T1000 (cell line): ENCODE measurements at regions not wholly inside any gene's neighbourhood (a gene's known extent, or its start where the extent isn't known, plus 50 kb on each side); places are given as distances from the start of the nearest gene placed in this dataset.

Experiments
- DNase-seq: peaks from one replicate; lab custom pipeline; 2025; ENCODE audit warnings: mixed read lengths; lab: John Stamatoyannopoulos, UW

DNA sequence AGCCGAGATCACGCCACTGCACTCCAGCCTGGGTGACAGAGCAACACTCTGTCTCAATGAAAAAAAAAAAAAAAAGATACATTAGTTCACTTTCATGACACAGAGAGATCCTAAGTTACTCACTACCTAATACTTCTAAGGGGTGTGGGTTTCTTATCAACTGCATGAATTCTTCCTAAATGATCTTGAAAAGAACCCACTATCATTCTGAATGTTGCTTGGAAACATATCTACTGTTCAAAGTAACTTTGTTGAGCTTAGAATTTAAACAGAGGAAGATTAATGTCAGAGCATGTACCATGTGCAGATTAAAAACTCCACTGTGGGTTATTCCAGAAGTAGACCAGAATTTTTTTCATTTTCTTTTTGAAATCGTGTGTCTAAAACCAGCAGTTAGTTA lies 241.5 kb downstream of the LTN1 start:
- DNase-seq: no peak

DNA sequence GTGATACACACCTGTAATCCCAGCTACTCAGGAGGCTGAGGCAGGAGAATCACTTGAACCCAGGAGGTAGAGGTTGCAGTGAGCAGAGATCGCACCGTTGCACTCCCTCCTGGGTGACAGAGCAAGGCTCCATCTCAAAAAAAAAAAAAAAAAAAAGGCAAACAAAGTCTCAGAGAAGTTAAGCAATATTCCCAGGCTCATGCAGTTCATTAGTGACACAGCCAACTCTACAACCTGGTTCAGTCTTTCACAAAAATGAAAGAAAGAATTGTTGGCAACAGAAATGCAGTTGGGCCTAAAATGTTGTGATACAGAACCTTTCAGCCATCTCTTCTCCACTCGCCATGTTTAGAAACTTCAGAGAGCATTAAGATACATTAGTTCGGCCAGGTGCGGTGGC lies 242.1 kb downstream of the LTN1 start:
- DNase-seq: no peak

DNA sequence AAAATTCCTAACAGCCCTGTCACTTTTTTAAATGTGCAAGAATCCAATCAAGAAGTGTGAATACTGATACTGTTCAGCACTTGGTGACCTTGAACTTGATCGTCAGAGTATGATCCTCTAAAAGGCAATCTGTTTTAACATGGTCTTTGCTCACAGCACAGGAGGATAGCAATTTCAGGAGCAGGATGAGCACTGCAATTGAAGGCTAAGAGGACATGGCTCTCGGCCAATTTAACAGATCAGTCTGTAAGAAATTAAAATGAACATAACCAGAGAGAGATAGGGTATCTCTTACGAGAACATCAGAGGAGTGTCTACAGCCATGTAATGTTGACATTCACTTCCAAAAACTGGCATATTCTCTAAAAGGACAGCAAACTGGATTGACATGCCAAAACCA lies 243.1 kb downstream of the LTN1 start:
- DNase-seq: no peak

DNA sequence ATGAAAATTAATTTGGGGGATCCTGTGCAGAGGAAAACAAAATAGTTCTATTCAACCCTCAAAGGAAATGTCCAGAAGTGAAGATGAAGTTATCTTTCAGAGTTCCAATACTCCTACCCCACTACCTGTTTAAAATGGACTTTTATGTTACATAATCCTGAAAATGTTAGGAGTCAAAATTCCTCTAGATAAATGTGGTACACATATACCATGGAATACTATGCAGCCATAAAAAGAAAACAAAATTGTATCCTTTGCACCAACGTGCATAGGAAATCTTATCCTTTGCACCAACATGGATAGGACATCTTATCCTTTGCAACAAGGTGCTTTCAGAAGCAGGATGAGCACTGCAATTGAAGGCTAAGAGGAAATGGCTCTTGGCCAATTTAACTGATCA lies 245.2 kb downstream of the LTN1 start:
- DNase-seq: no peak

DNA sequence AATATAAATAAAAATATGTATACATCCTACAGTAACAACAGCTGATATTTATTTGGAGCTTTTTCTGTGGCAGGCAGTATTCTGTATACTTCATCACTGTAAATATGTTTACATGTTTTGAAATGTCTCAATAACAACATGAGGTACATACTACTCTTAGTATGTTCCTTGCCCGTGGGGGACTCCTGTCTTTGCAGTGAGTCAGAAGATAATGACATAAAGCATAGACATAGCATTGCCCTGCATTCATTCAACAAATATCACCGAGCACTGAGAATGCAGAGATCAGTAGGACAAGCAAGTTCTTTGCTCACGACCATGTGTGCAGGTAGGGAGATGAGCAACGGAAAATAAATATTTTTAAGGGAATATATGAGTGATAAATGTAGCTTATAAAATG lies 246.5 kb downstream of the LTN1 start:
- no peak for DNase-seq

DNA sequence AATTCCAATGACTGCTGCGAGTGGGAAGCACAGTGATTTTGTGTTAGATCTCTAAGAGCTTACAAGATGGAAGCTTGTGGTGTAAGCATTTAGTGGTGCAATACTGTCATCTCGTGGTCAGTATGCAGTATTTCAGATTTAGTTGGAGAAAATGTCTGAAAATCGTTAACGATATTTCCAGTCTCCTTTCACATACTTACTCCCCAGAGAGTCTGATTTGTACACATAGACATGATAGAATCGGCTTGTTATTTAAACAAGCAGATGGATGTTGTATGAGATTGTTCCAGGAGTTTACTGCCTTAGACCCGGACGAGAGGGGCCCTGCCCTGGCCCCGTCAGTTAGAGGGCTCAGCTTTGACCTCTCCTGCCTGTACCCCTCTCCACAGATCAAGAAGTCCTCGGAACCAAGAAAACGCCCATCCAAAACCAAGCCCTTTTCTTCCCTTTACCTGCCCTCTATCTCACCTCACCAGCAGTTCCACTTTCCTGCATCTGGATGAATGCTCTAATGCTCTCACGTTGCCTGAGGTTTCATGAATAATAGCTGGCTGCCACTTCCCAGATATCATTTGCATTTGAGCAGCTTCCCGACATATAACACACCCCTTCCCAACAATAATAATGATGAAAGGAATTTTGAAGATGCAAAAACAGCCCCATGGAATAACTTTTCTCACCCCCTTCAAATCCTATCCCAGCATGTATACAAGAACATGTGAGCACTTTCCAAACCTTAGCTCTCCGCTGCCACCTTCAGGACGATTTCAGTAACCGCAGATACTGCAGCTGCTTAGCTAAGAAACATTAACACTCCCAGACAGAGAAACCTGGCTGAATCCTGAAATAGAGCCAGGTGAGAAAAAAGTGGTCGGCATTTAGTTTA lies 247.3 kb downstream of the LTN1 start:
- peak; percentile 43 for DNase-seq

DNA sequence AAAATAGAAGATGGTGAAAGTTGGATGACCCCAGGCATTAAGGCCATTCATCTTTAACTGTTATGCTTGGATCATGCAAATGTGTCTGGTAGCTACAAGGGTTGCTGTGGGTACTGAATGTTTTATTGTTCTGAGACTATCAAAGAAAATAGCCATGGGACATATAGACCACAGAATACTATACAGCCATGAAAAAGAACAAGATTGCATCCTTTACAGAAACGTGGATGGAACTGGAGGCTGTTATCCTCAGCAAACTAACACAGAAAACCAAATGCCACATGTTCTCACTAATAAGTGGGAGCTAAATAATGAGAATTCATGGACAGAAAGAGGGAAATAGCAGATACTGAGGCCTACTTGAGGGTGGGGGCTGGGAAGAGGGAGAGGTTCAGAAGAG lies 249.0 kb downstream of the LTN1 start:
- no peak for DNase-seq

DNA sequence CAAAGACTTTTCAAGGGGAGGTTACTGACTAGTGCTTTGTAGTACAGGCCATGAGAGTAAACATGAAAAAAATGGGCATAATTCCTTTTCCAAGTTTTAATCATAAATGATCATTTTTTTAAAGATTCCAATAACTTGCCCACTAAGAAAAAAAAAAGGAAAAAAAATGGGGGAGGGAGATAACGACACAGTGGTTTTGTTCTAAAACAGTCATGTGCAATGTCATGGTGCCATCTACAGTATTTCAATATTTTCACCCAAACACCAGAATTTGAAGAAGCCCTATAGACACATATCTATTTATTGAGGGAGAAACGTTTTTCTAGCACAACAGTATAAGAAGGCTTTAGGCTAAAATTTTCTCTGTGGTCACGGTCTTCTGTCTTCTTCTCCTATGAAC lies 250.2 kb downstream of the LTN1 start:
- no peak for DNase-seq

DNA sequence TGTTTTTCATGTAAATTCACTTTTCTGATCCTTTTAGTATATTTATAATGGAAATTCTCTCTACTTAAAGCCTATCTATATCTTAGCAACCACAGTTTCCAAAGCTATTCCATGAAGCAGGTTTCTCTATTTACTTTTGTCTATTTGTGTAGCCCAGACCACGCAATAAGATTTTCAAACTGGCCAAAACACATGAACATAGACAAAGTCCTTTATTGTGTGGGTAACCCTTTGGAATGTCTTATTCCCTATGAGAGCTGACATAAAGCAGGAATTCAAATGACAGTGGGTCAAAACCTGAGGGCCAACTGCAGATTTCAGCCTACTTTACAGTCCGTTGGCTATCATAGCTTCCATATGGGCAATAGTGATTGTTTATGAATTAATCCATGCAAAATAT lies 252.6 kb downstream of the LTN1 start:
- DNase-seq: no peak

DNA sequence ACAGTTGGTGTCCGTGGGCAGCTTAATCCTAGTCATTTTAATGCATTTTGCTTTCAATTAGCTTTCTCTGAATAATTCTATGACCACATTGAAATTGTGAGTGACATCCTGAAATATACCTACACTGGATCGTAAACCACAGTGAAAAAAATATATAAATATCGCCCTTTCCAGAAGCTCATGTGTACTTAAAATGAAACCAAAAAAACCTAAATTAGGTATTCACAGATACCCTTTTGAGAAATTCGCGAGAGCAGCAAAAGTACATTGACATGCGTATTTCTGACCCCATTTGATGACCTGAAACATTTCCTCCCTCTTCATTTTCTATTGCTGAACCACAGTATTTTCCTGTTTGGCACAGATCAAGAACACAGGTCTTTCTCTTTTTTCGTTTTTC lies 253.8 kb downstream of the LTN1 start:
- no peak for DNase-seq

DNA sequence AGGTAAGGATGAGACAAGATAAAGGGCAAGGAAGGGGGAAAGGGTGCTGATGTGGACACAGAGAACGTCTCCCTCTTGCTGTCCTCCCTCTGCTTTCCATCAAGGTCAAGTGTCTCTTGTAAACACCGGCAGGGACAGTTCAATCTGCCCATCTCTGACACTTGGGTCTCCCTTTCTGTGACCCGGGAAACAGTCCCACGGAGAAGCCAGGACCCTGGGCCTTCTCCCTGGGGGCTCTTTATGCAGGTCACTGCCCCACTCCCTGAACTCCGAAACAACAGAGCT lies 254.3 kb downstream of the LTN1 start:
- no peak for DNase-seq

DNA sequence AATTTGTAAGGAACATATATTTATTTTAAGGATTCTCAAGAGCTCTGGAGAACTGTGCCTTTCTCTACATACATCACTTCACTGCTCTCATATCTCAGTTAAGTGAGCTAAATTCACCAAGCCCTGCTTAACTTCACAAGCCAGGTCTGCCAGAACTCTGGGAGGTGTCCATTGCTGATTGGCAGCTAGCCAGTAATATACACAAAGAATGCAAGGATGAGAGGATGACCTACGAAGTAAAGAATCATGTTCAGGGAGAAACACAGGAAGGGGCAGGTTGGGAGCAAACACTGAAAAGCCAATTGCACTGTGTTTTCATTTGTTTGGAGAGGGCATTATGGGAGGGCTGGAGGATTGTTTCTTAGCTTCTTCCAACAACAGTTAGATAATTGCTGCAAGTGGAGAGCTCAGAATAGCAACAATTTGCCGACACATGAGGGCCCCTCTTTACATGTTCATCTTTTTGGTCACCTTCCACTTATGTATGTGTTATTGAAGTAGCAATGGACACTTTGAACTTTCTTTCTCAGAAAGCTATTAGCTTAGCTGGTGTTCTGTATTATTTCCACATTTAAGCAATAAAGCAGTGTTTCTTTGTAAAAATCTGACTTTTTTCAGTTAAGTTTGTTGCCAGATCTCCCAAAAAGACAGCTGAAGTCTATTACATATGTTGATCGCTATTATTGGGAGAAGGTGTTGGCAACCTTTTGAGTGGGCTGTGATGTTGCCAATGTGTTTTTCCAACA lies 254.8 kb downstream of the LTN1 start:
- no peak for DNase-seq

DNA sequence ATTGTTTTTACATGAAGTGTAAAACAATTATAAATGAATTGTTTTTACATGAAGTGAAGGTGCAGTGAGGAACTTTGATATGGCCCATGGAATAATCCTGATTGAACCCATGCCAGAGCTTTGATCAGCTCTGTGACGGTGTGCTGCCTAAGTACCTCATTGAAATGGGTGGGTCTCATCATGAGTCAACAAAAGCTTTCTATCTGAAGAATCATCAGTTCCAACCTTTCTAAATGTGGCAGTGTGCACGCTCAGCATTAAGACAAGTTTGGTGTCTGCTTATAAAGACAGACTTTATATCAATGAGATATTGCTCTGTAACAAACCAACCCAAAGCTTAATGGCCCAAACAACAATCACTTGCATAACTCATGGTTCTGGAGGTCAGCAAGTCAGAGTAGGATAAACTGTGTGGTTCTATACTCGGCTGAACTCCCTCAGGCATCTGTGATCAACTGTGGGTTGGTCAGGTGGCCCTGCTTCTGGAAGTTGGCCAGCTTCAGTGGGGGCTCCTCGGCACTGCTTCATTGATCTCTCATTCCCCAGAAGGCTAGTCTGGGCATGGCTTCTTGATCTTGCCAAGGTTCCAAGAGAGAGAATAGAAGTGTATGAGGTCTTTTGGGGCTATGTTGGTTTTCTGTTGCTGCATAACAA lies 258.0 kb downstream of the LTN1 start:
- no peak for DNase-seq

DNA sequence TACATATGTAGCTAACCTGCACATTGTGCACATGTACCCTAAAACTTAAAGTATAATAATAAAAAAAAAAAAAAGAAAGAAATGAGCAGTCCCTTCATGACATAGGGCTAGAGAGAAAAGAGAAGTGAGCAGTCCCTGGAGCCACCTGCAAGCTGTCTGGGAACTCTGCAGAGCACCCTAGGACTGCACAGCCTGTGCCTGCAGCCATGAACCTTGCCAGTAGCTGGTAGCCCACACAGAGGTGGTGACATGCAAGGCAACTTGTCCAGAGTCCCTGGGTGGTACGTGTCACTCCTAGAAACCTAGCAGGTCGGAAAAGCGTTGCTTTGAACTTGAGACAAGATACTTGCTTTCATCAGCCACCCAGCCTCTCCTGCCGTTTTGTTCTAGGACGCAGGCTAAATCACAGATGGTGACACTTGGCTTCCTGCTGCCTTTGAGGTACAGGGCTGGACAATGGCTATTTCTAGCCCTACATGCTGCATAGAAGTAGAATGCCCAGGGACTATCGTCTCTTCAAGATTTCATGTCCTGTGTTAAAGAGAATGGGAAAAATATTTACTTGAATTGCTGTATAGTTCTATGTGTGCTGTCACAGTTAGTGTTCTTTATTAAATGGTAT lies 260.9 kb downstream of the LTN1 start:
- no peak for DNase-seq

DNA sequence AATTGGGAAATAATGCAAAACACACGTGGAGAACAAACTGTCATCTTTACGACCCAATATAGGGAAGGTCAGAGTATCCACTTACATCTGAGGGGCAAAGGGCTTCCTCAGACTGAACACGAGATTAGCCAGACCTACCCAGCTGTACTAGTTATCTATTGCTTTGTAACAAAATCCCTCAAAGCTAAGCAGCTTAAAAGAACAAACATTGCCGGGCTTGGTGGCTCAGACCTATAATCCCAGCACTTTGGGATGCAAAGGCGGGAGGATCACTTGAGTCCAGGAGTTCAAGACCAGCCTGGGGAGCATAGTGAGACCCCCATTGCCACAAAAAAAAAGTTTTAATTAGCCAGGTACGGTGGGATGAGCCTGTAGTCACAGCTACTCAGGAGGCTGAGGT lies 262.8 kb downstream of the LTN1 start:
- no peak for DNase-seq

DNA sequence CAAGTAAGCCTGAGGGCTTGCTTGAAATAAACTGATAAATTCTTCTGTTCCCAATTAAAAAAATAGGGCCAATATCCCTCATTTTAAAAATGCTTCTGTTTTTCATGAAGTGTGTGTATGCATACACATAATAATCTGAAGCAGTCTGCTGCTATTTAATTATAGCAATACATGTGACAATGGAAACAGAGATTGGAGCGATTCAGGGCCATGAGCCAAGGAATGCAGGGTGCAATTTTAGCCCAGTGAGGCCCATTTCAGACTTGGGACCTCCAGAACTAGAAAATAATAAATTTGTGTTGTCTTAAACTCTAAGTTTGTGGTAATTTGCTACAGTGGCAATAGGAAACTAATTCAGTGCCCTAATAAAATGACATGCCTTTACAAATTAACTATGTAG lies 264.9 kb downstream of the LTN1 start:
- DNase-seq: no peak

DNA sequence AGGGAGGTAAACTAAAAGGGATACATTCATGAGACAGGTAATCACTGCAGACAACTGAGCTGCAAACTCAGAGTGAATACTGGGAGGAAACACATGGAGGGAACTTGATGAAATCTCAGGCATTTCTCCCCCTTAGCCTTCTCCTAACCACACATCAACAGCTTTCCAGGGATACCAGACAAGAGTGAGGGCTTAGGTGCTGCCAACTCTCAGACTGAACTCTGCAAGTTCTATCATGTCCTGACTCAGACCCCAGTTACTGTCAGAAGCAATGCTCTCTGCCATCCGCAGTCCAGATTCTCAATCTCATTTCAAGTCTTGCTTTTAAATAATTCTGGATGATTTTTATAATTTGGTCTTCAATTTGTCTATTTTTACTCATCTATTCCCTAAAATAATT lies 267.3 kb downstream of the LTN1 start:
- DNase-seq: no peak

DNA sequence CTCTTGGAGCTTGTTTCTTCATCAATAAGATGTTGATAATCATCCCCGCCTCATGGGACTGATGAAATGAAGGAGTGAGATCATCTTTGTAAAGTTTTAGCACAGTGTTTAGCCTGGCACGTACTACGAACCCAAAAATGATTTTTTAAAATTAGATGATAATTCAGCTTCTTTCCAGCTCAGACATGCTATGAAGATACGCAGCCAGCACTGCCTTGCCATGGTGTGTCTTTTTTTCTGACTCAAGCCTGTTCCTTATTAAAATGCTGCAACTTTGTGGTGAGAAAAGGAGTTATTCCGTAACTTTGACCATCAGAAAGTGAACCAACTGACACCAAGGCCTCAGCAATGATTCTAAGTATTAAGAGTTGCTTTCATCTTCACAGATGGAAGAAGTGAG lies 269.0 kb downstream of the LTN1 start:
- DNase-seq: no peak

DNA sequence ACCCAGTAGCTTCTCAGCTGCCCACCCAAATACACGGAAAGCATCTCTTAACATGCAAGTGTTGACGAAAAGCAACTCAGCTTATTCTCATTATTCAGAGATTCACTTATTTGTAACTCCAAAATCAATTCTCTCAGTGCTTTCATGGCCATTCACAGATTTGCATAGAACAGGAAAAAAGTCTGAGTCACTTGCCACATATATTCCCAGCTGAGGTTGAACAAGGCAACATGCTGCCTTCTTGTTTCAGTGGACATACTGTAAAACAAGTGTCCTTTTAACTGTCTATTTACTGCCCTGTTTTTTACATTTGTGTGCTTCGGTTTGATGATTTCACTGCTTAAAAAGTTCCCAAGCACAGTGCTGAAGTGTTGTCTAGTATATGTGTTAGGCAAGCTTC lies 273.0 kb downstream of the LTN1 start:
- DNase-seq: no peak

DNA sequence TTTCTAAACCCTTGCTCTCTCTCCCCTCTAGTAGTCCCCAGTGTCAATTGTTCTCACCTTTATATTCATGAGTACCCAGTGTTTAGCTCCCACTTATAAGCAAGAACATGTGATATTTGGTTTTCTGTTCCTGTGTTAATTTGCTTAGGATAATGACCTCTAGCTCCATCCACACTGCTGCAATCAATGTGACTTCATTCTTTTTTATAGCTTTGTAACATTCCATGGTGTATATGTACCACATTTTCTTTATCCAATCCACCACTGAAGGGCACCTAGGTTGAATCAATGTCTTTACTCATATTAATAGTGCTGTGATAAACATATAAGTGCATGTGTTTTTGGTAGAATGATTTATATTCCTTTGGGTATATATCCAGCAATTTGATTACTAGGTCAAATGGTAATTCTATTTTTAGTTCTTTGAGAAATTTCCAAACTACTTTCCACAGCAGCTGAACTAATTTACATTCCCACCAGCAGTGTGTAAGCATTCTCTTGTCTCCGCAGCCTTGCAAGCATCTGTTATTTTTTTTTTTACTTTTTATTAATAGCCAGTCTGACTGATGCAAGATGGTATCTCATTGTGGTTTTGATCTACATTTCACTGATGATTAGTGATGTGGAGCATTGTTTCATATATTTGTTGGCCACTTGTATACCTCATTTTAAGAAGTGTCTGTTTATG lies 277.8 kb downstream of the LTN1 start:
- no peak for DNase-seq

DNA sequence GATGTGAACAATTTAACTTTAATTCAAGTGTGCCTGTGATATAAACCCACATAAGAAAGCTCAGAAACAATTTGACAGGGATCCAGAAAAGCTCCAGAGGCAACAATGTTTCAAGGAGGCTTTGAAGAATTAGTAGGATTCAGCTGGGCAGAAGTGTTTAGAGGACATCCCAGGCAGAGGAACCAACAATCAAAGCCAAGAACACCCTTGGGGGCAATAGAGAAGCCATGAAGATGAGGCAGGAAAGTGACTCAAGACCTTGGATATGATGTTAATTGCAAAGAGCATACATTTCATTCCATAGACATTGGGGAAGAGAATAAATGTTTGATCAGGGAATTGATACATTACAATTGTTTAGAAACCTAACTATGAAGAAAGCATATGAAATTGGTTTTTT lies 280.3 kb downstream of the LTN1 start:
- DNase-seq: no peak

DNA sequence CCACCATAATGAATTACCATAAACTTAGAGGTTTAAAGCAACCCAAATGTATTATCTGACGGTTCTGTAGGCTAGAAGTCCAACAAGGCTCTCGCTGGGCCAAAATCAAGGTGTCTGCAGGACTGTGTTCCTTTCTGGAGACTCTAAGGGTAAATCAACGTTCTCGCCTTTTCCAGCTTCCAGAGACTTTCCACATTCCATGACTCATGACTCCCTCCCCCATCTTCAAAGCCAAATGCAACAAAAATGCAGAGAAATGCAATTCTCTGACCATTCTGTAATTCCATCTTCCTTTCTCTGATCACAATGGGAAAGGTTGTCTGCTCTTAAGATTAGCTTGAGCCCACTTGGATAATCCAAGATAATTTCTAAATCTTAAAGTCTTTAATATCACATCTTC lies 287.1 kb downstream of the LTN1 start:
- DNase-seq: no peak
